Panc1 (cell line): ENCODE measurements at regions not wholly inside any gene's neighbourhood (a gene's known extent, or its start where the extent isn't known, plus 50 kb on each side); places are given as distances from the start of the nearest gene placed in this dataset.
"Not testable (repeated sequence)": the region's sequence is repeated elsewhere in the genome, so short reads cannot be mapped to it uniquely, and the experiment has no call there.

Source experiments
- POLR2AphosphoS5 ChIP-seq: IDR thresholded peaks from 2 replicates; pipeline ENCODE4 v1.6.1; 2012; ENCODE audit warnings: mild to moderate bottlenecking, low read depth, low read length, moderate library complexity
- SIN3A ChIP-seq: IDR thresholded peaks from 2 replicates; pipeline ENCODE4 v1.6.1; 2012; ENCODE audit warnings: low read depth, mild to moderate bottlenecking, low read length, moderate library complexity, borderline replicate concordance; ENCODE audit not compliant: insufficient read depth
- TCF7L2 ChIP-seq: IDR thresholded peaks from 2 replicates; pipeline ENCODE4 v1.6.1; 2011; ENCODE audit warnings: mild to moderate bottlenecking, low read depth, low read length, inconsistent platforms
- TF ChIP-seq, protein P1 (sequence below), 2 experiments: IDR thresholded peaks; 2 replicates each; pipeline ENCODE4 v1.6.1; 2011 to 2012; ENCODE audit warnings: low read depth in 2 of 2, control low read depth in 1 of 2, low read length in 1 of 2, mild to moderate bottlenecking in 1 of 2, moderate library complexity in 1 of 2; ENCODE audit not compliant: insufficient read depth in 1 of 2
- TF ChIP-seq, protein P2 (sequence below): fragments of 450-650 bp; IDR thresholded peaks from 2 replicates; pipeline ENCODE4 v1.5.1; 2017; ENCODE audit warnings: mild to moderate bottlenecking

DNA sequence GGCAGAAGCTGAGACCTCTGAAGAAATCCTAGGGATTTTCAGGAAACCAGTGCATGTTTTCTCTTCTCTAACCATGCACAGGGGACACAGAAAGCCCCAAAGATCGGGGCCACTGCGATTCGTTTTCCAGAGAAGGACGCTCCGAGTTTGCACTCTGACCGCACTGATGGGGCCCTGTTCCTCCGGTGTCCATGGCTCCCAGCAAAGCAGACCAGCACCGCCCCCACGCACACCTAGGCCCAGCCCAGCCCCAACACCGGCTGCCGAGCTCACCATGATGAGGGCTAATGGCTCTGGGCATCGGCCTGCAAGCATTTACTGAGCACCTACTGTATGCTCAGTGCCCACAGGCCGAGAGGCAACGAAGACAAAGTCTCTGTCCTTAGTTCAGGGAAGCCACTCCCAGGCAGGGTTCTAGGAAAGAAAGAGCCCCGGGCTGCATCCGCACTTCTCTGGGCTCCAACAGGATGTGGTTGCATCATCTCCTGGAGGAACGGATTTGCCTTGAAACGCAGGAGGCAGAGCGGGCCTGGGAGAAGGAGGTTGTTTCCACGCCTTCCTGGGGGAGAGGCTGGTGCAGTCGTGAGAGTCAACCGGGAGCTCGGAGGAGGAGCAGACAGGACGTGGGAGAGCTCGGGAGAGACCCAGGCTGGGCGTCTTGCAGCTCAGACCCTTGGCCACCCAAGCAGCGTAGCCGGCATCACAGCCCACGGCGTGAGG is 5460.9 kb upstream of the TPTE start:
- TF ChIP-seq, protein P1, sequence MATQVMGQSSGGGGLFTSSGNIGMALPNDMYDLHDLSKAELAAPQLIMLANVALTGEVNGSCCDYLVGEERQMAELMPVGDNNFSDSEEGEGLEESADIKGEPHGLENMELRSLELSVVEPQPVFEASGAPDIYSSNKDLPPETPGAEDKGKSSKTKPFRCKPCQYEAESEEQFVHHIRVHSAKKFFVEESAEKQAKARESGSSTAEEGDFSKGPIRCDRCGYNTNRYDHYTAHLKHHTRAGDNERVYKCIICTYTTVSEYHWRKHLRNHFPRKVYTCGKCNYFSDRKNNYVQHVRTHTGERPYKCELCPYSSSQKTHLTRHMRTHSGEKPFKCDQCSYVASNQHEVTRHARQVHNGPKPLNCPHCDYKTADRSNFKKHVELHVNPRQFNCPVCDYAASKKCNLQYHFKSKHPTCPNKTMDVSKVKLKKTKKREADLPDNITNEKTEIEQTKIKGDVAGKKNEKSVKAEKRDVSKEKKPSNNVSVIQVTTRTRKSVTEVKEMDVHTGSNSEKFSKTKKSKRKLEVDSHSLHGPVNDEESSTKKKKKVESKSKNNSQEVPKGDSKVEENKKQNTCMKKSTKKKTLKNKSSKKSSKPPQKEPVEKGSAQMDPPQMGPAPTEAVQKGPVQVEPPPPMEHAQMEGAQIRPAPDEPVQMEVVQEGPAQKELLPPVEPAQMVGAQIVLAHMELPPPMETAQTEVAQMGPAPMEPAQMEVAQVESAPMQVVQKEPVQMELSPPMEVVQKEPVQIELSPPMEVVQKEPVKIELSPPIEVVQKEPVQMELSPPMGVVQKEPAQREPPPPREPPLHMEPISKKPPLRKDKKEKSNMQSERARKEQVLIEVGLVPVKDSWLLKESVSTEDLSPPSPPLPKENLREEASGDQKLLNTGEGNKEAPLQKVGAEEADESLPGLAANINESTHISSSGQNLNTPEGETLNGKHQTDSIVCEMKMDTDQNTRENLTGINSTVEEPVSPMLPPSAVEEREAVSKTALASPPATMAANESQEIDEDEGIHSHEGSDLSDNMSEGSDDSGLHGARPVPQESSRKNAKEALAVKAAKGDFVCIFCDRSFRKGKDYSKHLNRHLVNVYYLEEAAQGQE (IDR thresholded peaks at IDR 0.05; ENCODE audit: insufficient read depth in 1 of 2, low read depth in 2 of 2, low read length in 1 of 2): not testable (repeated sequence)
- TF ChIP-seq, protein P2, sequence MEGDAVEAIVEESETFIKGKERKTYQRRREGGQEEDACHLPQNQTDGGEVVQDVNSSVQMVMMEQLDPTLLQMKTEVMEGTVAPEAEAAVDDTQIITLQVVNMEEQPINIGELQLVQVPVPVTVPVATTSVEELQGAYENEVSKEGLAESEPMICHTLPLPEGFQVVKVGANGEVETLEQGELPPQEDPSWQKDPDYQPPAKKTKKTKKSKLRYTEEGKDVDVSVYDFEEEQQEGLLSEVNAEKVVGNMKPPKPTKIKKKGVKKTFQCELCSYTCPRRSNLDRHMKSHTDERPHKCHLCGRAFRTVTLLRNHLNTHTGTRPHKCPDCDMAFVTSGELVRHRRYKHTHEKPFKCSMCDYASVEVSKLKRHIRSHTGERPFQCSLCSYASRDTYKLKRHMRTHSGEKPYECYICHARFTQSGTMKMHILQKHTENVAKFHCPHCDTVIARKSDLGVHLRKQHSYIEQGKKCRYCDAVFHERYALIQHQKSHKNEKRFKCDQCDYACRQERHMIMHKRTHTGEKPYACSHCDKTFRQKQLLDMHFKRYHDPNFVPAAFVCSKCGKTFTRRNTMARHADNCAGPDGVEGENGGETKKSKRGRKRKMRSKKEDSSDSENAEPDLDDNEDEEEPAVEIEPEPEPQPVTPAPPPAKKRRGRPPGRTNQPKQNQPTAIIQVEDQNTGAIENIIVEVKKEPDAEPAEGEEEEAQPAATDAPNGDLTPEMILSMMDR: not testable (repeated sequence)
- TF ChIP-seq POLR2AphosphoS5, TCF7L2, SIN3A: not testable (repeated sequence)
